HG03103 (cell line): ENCODE measurements at regions not wholly inside any gene's neighbourhood (a gene's known extent, or its start where the extent isn't known, plus 50 kb on each side); places are given as distances from the start of the nearest gene placed in this dataset.

ENCODE experiments used
- ATAC-seq: cut with Tn5 transposase; IDR thresholded peaks from one replicate; pipeline ENCODE4 v1.9.1; 2021; ENCODE audit warnings: low read depth; ENCODE audit not compliant: unreplicated experiment

DNA sequence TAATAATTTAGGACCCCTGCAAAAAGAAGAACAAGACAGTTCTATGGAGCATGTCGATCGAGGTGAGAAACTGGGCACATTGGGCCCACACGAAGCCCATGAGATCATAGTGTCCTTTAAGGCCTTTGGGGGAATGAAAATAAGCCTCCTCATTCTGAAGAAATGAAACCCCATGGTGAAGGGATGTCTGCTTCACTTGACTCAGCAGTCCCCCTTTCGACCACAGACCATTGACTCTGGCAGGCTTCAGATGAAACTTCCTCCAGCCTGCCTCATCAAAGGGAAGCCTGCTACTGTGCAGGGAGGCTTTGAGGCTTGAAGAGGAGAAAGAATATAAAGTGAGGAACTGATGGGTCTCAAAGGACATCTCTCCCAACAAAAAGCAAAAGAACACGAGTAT lies 144.2 kb upstream of the FBXL4 start:
- ATAC-seq: peak; percentile 89

DNA sequence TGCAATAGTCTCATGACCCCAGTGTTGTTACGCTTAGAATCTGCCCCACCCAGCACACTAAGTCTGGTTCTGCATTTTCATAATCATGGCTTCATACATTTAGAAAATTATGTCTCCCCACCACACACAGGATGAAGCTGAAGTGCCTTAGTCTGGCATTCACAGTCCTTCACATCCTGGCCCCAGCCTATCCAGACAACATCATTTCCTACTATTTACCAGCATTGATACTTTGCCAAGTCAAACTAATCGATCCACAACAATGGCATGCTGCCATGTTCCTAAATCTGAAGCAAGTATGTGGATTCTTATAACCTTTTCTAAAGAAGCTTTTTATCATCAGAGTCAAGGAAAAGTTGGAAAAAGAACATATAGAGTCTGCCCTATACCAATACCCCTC lies 132.4 kb upstream of the FBXL4 start:
- ATAC-seq: no peak

DNA sequence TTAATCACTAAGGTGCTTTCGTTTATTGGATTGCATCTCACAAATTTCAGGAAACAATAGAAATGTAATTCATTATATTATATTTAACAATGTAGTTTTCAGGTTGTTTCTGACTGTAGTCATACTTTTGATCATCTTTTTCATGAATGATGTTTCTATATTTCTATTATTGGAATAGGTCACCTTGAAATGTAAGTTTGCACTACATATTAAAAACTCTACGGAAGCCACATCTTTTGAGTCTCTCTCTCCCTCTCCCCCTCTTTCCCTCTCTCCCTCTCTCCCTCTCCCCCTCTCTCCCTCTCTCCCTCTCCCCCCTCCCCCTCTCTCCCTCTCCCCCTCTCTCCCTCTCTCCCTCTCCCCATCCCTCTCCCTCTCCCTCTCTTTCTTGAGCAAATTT lies 131.3 kb upstream of the FBXL4 start:
- ATAC-seq: no peak

DNA sequence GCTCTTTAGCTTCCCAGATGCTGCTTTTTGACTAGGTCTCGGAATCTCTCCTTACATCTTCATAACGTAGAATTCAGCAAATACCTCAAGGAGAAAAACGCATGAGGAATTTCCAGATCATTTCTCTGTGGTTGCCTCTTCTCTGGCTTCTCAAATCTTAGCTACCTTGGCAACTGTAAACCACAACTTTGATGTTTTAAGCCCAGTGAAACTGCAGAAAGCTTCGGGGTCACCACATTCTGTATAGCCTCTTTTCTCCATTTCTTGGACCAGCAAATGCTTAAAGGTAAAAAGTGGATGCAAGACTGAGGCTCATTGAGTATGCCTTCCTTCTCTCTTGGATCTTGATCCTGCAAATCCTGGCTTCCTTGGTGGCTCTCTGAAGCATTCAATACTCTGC lies 125.5 kb upstream of the FBXL4 start:
- ATAC-seq: no peak

DNA sequence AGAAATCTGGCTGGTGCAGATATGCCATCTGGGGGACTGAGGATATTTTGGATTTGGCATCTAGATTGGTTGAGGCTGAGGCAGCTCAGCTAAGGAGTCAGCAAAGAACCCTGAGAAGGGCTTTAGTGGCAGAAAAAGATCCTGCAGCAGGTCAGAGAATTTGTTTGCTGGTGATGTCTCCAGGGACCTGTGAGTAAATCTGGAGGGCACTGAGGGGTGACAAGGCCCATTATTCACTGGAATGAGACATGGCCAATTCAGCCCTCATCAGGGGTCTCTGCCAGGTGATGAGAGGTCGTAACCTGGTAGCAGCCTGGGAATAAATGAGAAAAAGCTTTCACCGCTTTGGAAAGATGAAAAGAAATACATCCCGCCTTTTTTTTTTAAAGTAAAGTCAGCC lies 118.3 kb upstream of the FBXL4 start:
- no peak for ATAC-seq

DNA sequence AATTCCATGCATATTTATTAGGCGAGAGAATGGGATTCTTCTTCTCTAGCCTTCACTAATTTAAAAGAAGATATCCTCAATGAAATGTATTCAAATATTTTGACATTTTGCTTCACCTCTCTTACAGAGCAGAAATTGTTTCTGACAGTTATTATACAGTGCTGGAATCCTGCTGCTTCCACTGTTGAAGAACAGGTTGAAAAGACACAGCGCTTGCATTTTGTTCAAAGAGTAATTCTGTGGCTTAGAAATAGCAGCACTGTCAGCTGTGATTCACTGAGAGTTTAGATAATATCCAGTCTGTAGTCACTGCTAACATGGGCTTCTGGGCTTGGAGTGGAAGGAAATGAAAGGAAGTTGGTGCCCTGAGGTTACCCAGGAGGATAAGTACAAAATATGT lies 117.1 kb upstream of the FBXL4 start:
- ATAC-seq: no peak

DNA sequence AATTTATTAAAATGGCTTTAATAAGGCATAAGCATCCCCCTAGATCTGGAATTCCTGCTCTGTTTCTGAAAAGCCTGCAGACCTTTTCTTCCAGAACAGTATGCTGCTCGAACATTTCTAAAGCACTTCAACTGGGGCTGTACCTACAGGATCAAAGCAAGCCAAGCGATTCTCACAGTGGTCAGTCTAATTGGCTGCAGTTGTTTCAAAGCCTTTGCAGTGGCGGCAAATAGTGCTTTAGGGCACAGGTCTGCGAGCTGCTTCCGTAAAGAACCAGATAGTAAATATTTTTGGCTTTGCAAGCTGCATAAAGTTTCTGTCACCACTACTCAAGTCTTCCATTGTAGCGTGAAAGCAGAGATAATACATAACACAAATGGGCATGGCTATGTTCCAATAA lies 88.9 kb upstream of the FBXL4 start:
- no peak for ATAC-seq

DNA sequence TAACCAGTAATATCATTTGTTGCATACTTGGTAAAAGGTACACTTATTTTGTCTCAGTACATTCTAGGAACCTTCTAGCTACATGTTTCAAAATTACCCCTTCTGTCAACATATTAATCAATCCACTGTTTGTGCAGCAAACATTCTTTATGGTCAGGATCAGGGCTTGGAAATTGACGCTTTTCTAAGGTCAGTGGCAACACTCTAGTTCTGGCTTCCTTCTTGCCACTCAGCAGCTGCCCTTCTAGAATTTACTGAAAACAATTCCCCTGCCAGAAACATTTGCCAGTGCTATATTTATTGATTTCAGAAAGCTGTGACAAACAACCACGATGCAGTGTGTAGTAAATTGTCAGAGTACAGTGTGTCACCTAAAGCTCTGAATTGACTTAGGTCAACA lies 84.7 kb upstream of the FBXL4 start:
- ATAC-seq: no peak

DNA sequence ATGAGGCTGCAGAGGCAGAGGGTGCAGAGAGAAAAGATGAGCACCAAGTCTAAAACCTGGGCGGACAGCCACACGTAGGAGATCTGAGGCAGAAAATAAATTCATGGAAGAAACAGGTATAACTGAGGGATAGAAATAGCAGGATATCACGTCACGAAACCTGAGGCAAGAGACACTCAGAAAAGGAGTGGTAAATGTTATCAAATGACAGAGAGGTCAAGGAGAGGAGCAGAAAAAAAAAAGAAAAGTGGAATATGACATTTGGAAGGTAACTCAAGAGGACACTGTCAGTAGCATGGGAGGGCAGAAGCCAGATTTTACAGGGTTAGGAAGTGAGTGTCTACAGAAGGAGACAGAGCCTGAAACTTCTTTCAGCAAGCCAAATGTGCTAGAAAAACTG lies 84.2 kb upstream of the FBXL4 start:
- ATAC-seq: no peak

DNA sequence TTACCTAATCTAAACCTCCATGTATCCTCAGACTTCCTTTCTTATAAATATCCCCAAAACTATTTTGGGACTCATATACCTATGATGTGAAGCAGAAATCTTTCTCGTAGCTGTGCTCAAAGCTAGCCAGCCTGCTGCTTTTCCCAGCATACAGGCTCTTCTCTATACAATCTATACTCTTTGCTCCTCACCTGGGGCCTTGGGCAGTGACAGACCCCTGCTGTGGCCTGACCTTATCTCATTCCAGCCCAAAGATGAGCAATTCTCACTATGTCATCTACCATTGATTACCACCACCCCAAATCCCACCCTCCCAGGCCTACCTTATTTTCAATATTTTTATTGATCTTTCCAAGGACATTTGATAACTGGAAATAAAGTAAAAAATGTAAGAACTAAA lies 83.2 kb upstream of the FBXL4 start:
- no peak for ATAC-seq

DNA sequence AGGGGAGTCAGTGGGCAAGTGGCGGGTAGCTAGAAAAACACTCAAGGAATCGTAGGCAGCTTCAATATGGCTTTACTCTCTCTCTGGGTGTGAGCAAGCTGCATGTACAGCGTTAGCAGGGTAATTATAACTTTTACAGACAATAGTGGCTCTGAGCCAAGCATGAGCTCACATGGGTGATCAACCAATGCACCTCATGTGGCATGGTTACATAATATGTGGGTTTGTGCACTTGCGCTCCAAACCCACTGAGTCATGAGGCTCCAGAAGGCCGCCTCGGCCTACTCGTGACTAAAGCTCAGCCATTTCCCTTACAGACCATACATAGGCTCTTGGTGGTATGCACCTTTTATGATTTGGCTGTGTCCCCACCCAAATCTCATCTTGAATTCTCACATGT lies 78.4 kb upstream of the FBXL4 start:
- no peak for ATAC-seq

DNA sequence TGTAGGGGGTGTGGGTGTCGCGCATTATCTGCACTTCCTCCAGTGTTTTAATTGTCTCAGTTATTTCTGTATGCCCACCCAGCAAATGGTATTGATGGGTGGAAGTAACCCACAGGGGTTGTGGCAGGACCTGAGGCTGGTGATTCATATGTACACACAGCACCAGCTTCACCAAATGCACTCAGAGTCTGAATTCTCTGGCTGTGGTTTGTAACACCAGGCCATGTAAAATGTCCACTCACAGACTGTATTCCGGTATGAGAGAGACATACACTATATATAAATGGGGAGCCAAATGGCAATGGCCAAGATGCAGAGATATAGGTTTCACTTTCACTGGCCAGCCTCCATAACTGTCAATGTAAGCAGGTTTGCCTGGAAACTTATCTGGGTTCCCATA lies 76.3 kb upstream of the FBXL4 start:
- ATAC-seq: no peak

DNA sequence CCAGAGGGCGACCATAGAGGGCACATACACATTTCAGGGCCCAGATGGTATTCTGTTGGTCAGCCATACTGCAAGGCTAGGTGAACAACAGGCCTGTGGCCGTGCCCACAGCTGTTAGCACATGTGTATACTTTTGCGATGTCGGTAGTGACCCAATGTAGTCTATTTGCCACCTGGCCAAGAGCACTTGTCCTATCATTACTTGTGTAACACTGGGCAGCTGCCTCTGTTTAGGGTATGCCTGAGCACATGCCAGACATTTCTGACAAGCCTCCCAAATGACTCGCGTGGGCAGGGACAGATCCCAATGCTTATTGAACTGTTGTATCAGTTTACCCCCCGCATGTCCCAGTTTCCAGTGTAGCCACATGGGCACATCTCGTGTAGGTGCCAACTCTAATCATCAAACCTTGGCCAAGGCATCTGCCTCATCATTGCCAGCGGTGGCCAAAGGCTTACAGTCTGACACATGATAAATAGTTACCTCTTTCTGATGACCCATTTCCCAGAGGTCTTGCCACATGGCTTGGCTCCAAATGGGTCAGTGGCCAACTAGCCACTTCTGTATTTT lies 74.4 kb upstream of the FBXL4 start:
- ATAC-seq: no peak

DNA sequence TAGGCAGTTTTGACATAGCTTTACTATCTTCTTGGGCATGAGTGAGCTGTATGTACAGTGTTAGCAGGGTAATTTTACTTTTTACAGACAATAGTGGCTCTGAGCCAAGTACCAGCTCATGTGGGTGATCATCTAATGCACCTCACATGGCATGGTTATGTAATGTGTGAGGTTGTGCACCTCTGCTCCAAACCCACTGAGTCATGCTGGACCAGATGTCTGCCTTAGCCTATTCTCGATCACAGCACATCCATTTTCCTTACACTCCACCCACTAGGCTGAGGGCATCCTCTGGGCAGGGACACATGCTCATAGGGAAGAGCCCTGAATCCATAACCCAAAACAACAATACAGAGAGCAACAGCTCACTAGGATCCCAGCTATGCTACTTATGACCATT lies 71.6 kb upstream of the FBXL4 start:
- no peak for ATAC-seq

DNA sequence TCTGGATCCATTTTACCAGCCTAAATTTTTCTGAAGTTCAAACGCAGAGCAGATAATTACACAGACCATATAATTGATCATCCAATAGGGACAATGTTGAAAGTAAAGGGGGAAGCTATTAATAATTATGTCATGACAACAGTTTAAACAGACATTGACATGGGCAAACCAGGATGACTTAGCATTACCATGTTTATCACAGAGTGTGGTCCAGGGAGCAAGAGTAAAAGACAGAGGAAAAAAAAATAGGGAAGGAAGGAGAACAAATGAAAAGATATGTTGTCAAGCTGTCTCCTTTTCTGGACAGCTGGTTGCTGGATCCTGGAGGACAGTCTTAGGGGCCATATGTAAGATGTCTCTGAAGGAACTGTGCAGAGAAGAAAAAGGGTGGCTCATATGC lies 69.4 kb upstream of the FBXL4 start:
- ATAC-seq: no peak

DNA sequence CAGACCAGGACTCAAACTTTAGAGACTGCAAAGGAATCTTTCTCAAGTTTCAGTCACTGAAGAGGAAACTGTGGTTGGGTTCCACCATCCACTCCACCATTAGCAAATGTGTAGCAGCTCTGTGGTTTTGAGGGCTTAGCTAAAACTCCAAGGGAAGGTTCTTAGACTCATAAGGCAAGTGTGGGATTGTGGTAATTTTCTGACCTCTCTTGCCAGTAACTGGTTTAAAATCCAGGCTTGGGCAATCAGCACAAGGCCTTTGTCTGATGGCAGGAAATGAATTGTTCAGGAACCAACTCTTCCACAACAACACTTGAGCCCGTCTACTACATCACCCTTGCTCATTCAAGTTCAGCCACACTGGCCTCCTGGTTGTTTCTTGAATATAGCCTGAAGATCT lies 68.6 kb upstream of the FBXL4 start:
- no peak for ATAC-seq

DNA sequence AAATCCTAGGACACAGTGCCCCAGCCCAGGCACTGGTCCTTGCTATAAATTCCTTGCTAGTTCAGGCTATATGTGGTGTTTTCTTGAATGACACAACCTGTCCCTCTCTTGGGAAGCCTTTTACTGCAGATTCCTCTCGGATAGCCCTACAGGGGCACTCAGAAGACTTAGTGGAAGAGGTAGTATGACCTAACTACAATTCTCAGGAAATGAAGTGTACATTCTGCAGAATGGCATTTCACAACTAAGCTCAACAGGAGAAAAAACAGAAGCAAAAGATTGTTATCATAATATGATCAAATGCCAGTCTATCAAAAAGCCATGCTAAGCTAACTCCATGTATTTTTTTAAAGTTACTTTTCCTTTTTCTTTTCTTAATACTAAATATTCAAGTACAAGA lies 66.3 kb upstream of the FBXL4 start:
- ATAC-seq: no peak

DNA sequence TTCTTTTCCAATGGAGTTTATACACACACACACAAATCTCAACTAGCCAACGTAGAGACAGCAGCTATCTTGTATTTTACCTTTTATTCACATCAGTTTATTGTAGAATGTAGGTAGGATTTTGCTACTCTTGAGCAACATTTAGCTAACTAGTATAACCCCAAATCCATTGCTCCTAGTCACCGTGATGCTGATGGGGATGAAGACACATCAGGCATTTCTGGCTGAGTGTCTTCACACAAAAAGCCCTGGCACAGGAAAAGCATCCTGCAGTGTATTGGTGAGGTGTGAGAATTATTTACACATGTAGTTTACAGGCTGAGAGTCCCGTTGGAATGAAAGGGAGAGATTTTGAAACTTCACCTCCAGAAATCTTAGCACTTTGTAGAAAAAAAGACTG lies 65.9 kb upstream of the FBXL4 start:
- no peak for ATAC-seq

DNA sequence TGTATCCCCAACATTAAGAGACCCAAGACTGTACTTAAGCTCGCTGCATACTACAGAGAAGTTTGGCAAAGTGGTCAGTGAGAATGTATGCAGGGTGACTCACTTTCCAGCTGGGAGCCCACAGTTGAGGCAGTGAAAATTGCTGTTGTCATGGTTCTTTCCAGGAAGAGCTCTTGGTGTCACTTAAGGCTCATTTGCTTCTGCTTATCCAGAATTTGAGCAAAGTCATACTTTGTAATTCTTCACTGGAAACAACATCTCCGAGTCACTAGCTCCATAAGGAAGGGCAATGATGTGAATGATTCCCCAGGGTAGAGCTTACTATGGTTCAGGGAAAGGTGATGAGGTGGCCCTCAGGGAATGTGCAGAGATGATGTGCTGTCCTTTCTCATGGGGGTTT lies 65.4 kb upstream of the FBXL4 start:
- ATAC-seq: no peak

DNA sequence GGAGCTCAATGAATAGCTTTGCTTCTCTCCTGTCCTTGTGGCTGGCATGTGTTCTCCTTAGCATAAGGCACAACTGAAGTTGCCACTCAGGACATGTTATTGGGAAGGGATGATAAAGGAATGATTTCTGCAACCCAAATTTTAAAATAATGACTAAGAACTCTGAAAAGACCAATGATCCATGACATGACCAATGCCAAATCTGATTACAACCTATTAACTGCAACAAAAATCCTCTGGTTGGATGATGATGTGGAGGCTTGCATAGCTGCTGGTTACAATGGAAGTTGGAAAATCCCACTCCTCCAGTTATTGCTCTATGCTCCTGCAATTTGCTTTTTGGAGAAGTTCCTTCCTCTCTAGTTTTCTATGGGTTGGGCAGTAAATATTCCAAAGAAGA lies 63.4 kb upstream of the FBXL4 start:
- no peak for ATAC-seq

DNA sequence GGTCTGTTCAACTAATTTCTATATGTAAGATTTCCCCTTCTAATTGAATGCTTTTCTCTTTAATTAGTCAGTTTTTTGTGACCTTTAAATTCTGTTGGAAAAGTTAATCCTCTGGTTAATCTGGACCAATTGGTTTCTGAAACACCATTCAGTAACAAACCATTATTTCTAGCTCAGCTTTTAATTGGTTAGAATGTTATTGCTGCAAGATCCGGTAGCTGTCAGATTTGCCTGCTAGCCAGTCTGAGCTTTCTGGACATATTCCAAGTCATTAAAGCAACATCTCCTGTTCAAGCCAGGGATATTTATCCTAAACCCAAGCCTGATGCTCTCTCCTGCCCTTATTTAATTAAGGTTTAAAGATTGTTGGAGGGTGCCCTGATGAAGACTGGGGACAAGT lies 55.1 kb upstream of the FBXL4 start:
- ATAC-seq: no peak

DNA sequence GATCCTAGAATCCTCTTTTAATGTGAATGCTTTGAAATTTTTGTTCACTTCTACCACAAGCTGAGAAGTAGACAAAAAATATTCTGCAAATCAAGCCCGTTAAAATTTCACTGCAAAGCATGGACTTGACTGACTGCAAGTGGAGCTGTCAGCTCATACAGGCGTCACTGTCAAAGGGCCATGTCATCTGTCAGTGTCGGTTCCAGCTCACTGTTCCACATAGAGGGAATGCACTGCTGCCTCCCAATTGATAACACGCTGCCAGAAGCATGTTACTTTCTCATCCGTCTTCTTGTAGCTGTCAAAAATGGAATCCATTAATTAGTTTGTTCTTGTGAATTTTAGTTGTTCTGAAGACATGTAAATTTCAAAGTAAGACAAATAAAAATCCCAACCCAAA lies 50.4 kb upstream of the FBXL4 start:
- ATAC-seq: no peak
